ENCODE measurements at regions not wholly inside any gene's neighbourhood (a gene's known extent, or its start where the extent isn't known, plus 50 kb on each side); places are given as distances from the start of the nearest gene placed in this dataset.

GRCh38 chr18:14961991-14962390 is 214.0 kb downstream of the ANKRD30B start:
- Histone ChIP-seq H3K27me3 (no peaks in the 10 kb centered on the region), H3K27ac (no peak overlapping the region), H3K4me3 (no peak overlapping the region), H3K4me1 (no peaks in the 10 kb centered on the region), H3K36me3 (no peaks in the 10 kb centered on the region), H3K9me3 (no peaks in the 10 kb centered on the region)
- WGBS, 2 donors (ENCODE audit: low coverage in 1 of 2), result 48 to 74% methylated on average over 3 to 5 of the region's 5 CpGs
- DNase-seq, result no peak
- no peak for TF ChIP-seq CTCF (IDR thresholded peaks at IDR 0.05)
- TF ChIP-seq POLR2AphosphoS5 (IDR thresholded peaks at IDR 0.05), result no peak
- no peak for TF ChIP-seq EP300 (IDR thresholded peaks at IDR 0.05; ENCODE audit: low read depth)
- no peak for TF ChIP-seq POLR2A (IDR thresholded peaks at IDR 0.05)
- intact Hi-C loops (cut with DNase I; ENCODE audit: low total_unique reads) (no loop called here), in situ Hi-C loops (cut with MboI; ENCODE audit: low pct_ligation_motif_present in 1 of 4, low pct_unique_long_range_greater_than_20kb in 1 of 4, low sequenced_read_pairs in 3 of 4) (no loop called here)

- no peak for DNase-seq
- in situ Hi-C loops (cut with MboI; ENCODE audit: low pct_ligation_motif_present in 1 of 4, low pct_unique_long_range_greater_than_20kb in 1 of 4, low sequenced_read_pairs in 3 of 4), result no loop called here
- H3K27ac ChIP-seq, result no peak overlapping the region
- intact Hi-C loops (cut with DNase I; ENCODE audit: low total_unique reads), result no loop called here
- no peaks in the 10 kb centered on the region for H3K4me1 ChIP-seq
- no peaks in the 10 kb centered on the region for H3K9me3 ChIP-seq
- WGBS, 2 donors (ENCODE audit: low coverage in 1 of 2), result 85 to 100% methylated on average over 1 to 8 of the region's 8 CpGs
- no peaks in the 10 kb centered on the region for H3K36me3 ChIP-seq
- no peak overlapping the region for H3K4me3 ChIP-seq
- H3K27me3 ChIP-seq, result no peaks in the 10 kb centered on the region
- no peak for TF ChIP-seq POLR2AphosphoS5 (IDR thresholded peaks at IDR 0.05)
- TF ChIP-seq EP300 (IDR thresholded peaks at IDR 0.05; ENCODE audit: low read depth), result no peak
- no peak for TF ChIP-seq CTCF (IDR thresholded peaks at IDR 0.05)
- TF ChIP-seq POLR2A (IDR thresholded peaks at IDR 0.05), result no peak
Measured at GRCh38 chr18:14962626-14963025, 214.7 kb downstream of the ANKRD30B start.

GRCh38 chr18:14963246-14963645 is 215.3 kb downstream of the ANKRD30B start:
- in situ Hi-C loops (cut with MboI; ENCODE audit: low pct_ligation_motif_present in 1 of 4, low pct_unique_long_range_greater_than_20kb in 1 of 4, low sequenced_read_pairs in 3 of 4) (no loop called here), intact Hi-C loops (cut with DNase I; ENCODE audit: low total_unique reads) (no loop called here)
- TF ChIP-seq EP300 (IDR thresholded peaks at IDR 0.05; ENCODE audit: low read depth) (no peak), POLR2AphosphoS5 (IDR thresholded peaks at IDR 0.05) (no peak), CTCF (IDR thresholded peaks at IDR 0.05) (no peak), POLR2A (IDR thresholded peaks at IDR 0.05) (no peak)
- DNase-seq, result no peak
- Histone ChIP-seq H3K36me3 (no peaks in the 10 kb centered on the region), H3K4me1 (no peaks in the 10 kb centered on the region), H3K27ac (no peak overlapping the region), H3K4me3 (no peak overlapping the region), H3K9me3 (no peaks in the 10 kb centered on the region), H3K27me3 (no peaks in the 10 kb centered on the region)
- 91% methylated on average over 6 of the region's 6 CpGs; no CpG with 5 or more reads in 1 of the 2 donors for WGBS, 2 donors (ENCODE audit: low coverage in 1 of 2)

- no peak for TF ChIP-seq EP300 (IDR thresholded peaks at IDR 0.05; ENCODE audit: low read depth)
- TF ChIP-seq POLR2A (IDR thresholded peaks at IDR 0.05), result no peak
- TF ChIP-seq POLR2AphosphoS5 (IDR thresholded peaks at IDR 0.05), result no peak
- TF ChIP-seq CTCF (IDR thresholded peaks at IDR 0.05), result no peak
- no peaks in the 10 kb centered on the region for H3K27me3 ChIP-seq
- in situ Hi-C loops (cut with MboI; ENCODE audit: low pct_ligation_motif_present in 1 of 4, low pct_unique_long_range_greater_than_20kb in 1 of 4, low sequenced_read_pairs in 3 of 4) (no loop called here), intact Hi-C loops (cut with DNase I; ENCODE audit: low total_unique reads) (no loop called here)
- no peak overlapping the region for H3K27ac ChIP-seq
- DNase-seq, result no peak
- H3K36me3 ChIP-seq, result no peaks in the 10 kb centered on the region
- WGBS, 2 donors (ENCODE audit: low coverage in 1 of 2), result 92 to 100% methylated on average over 1 to 6 of the region's 6 CpGs
- H3K9me3 ChIP-seq, result no peaks in the 10 kb centered on the region
- no peak overlapping the region for H3K4me3 ChIP-seq
- H3K4me1 ChIP-seq, result no peaks in the 10 kb centered on the region
Measured at GRCh38 chr18:14964002-14964401, 216.0 kb downstream of the ANKRD30B start.
